NCI-H1694 (cell line): ENCODE measurements at regions not wholly inside any gene's neighbourhood (a gene's known extent, or its start where the extent isn't known, plus 50 kb on each side); places are given as distances from the start of the nearest gene placed in this dataset.
"Not testable (repeated sequence)": the region's sequence is repeated elsewhere in the genome, so short reads cannot be mapped to it uniquely, and the experiment has no call there.

Experiments
- DNase-seq: peaks from one replicate; lab custom pipeline; 2025; lab: John Stamatoyannopoulos, UW

GRCh38 chr2:145925591-145925990, 1405.7 kb upstream of the ZEB2 start:
- DNase-seq, result no peak

GRCh38 chr2:145919477-145919876, 1399.6 kb upstream of the ZEB2 start:
- DNase-seq, result no peak

- DNase-seq, result no peak
These were observed 1399.0 kb upstream of the ZEB2 start for GRCh38 chr2:145918951-145919350.

GRCh38 chr2:145916799-145917198, 1396.9 kb upstream of the ZEB2 start:
- DNase-seq, result no peak

- DNase-seq, result no peak
These were observed 1394.8 kb upstream of the ZEB2 start for GRCh38 chr2:145914716-145915115.

- no peak for DNase-seq
These were observed 1390.5 kb upstream of the ZEB2 start for GRCh38 chr2:145910416-145910815.

- no peak for DNase-seq
These were observed 1389.8 kb upstream of the ZEB2 start for GRCh38 chr2:145909766-145910165.

GRCh38 chr2:145909175-145909755, 1389.3 kb upstream of the ZEB2 start:
- no peak for DNase-seq

GRCh38 chr2:145906354-145906753, 1386.4 kb upstream of the ZEB2 start:
- DNase-seq, result no peak

- no peak for DNase-seq
These were observed 1385.5 kb upstream of the ZEB2 start for GRCh38 chr2:145905371-145905770.

GRCh38 chr2:145897151-145897550, 1377.2 kb upstream of the ZEB2 start:
- no peak for DNase-seq

GRCh38 chr2:145887915-145888314, 1368.0 kb upstream of the ZEB2 start:
- no peak for DNase-seq

- DNase-seq, result not testable (repeated sequence)
These were observed 1361.1 kb upstream of the ZEB2 start for GRCh38 chr2:145880997-145881396.

GRCh38 chr2:145875016-145875415, 1355.1 kb upstream of the ZEB2 start:
- no peak for DNase-seq

GRCh38 chr2:145874466-145874865, 1354.5 kb upstream of the ZEB2 start:
- no peak for DNase-seq

GRCh38 chr2:145864501-145864900, 1344.6 kb upstream of the ZEB2 start:
- DNase-seq, result no peak

GRCh38 chr2:145861940-145862339, 1342.0 kb upstream of the ZEB2 start:
- no peak for DNase-seq

- no peak for DNase-seq
These were observed 1340.2 kb upstream of the ZEB2 start for GRCh38 chr2:145860083-145860482.

GRCh38 chr2:145855142-145855541, 1335.2 kb upstream of the ZEB2 start:
- DNase-seq, result no peak

GRCh38 chr2:145854039-145854755, 1334.3 kb upstream of the ZEB2 start:
- DNase-seq, result no peak

- DNase-seq, result no peak
These were observed 1331.8 kb upstream of the ZEB2 start for GRCh38 chr2:145851730-145852129.

- DNase-seq, result no peak
These were observed 1329.5 kb upstream of the ZEB2 start for GRCh38 chr2:145849466-145849865.

- DNase-seq, result no peak
These were observed 1327.1 kb upstream of the ZEB2 start for GRCh38 chr2:145846982-145847381.

GRCh38 chr2:145845923-145846322, 1326.0 kb upstream of the ZEB2 start:
- DNase-seq, result no peak
